ENCODE measurements at regions not wholly inside any gene's neighbourhood (a gene's known extent, or its start where the extent isn't known, plus 50 kb on each side); places are given as distances from the start of the nearest gene placed in this dataset.
A peak's percentile ranks its signal among the peaks of the same experiment; 100 is the strongest.
"Not testable (repeated sequence)": the region's sequence is repeated elsewhere in the genome, so short reads cannot be mapped to it uniquely, and the experiment has no call there.

- no peaks in the 10 kb centered on the region for H3K36me3 Mint-ChIP-seq (ENCODE audit: unreplicated experiment)
- no peak overlapping the region for H3K4me3 Mint-ChIP-seq (ENCODE audit: unreplicated experiment)
- peaks cover 3% of the 10 kb centered on the region for H3K27me3 Mint-ChIP-seq (ENCODE audit: unreplicated experiment)
- H3K4me1 Mint-ChIP-seq (ENCODE audit: low read depth, unreplicated experiment): no peaks in the 10 kb centered on the region
- no peak overlapping the region for H3K27ac Mint-ChIP-seq (ENCODE audit: unreplicated experiment)
- H3K9me3 Mint-ChIP-seq (ENCODE audit: unreplicated experiment): no peaks in the 10 kb centered on the region
- DNase-seq: no peak
- no peak for TF ChIP-seq CTCF (IDR thresholded peaks at IDR 0.05; ENCODE audit: partially characterized antibody, unreplicated experiment)
Measured at GRCh38 chr5:62780888-62781287, 202.3 kb downstream of the LRRC70 start.

GRCh38 chr5:62780230-62780629, 201.6 kb downstream of the LRRC70 start:
- H3K27me3 Mint-ChIP-seq (ENCODE audit: unreplicated experiment): peaks cover 3% of the 10 kb centered on the region
- H3K4me1 Mint-ChIP-seq (ENCODE audit: low read depth, unreplicated experiment): no peaks in the 10 kb centered on the region
- TF ChIP-seq CTCF (IDR thresholded peaks at IDR 0.05; ENCODE audit: partially characterized antibody, unreplicated experiment): no peak
- no peak overlapping the region for H3K4me3 Mint-ChIP-seq (ENCODE audit: unreplicated experiment)
- H3K36me3 Mint-ChIP-seq (ENCODE audit: unreplicated experiment): no peaks in the 10 kb centered on the region
- no peak for DNase-seq
- no peak overlapping the region for H3K27ac Mint-ChIP-seq (ENCODE audit: unreplicated experiment)
- H3K9me3 Mint-ChIP-seq (ENCODE audit: unreplicated experiment): no peaks in the 10 kb centered on the region

- no peak overlapping the region for H3K4me3 Mint-ChIP-seq (ENCODE audit: unreplicated experiment)
- H3K27me3 Mint-ChIP-seq (ENCODE audit: unreplicated experiment): peaks cover 2% of the 10 kb centered on the region
- H3K4me1 Mint-ChIP-seq (ENCODE audit: low read depth, unreplicated experiment): no peaks in the 10 kb centered on the region
- DNase-seq: no peak
- no peak overlapping the region for H3K27ac Mint-ChIP-seq (ENCODE audit: unreplicated experiment)
- H3K9me3 Mint-ChIP-seq (ENCODE audit: unreplicated experiment): no peaks in the 10 kb centered on the region
- H3K36me3 Mint-ChIP-seq (ENCODE audit: unreplicated experiment): no peaks in the 10 kb centered on the region
- TF ChIP-seq CTCF (IDR thresholded peaks at IDR 0.05; ENCODE audit: partially characterized antibody, unreplicated experiment): peak; percentile 67
Measured at GRCh38 chr5:62779010-62779422, 200.4 kb downstream of the LRRC70 start.

GRCh38 chr5:62778316-62779009, 199.8 kb downstream of the LRRC70 start:
- DNase-seq: no peak
- H3K36me3 Mint-ChIP-seq (ENCODE audit: unreplicated experiment): no peaks in the 10 kb centered on the region
- H3K27ac Mint-ChIP-seq (ENCODE audit: unreplicated experiment): no peak overlapping the region
- no peaks in the 10 kb centered on the region for H3K27me3 Mint-ChIP-seq (ENCODE audit: unreplicated experiment)
- H3K4me3 Mint-ChIP-seq (ENCODE audit: unreplicated experiment): no peak overlapping the region
- no peaks in the 10 kb centered on the region for H3K4me1 Mint-ChIP-seq (ENCODE audit: low read depth, unreplicated experiment)
- H3K9me3 Mint-ChIP-seq (ENCODE audit: unreplicated experiment): no peaks in the 10 kb centered on the region
- TF ChIP-seq CTCF (IDR thresholded peaks at IDR 0.05; ENCODE audit: partially characterized antibody, unreplicated experiment): no peak

- not testable (repeated sequence) for H3K27ac Mint-ChIP-seq (ENCODE audit: unreplicated experiment); H3K4me1 Mint-ChIP-seq (ENCODE audit: low read depth, unreplicated experiment); DNase-seq; H3K27me3 Mint-ChIP-seq (ENCODE audit: unreplicated experiment); H3K4me3 Mint-ChIP-seq (ENCODE audit: unreplicated experiment); H3K9me3 Mint-ChIP-seq (ENCODE audit: unreplicated experiment); H3K36me3 Mint-ChIP-seq (ENCODE audit: unreplicated experiment)
Measured at GRCh38 chr5:62777081-62777480, 198.5 kb downstream of the LRRC70 start.

- not testable (repeated sequence) for H3K4me1 Mint-ChIP-seq (ENCODE audit: low read depth, unreplicated experiment); DNase-seq; H3K4me3 Mint-ChIP-seq (ENCODE audit: unreplicated experiment); H3K9me3 Mint-ChIP-seq (ENCODE audit: unreplicated experiment); H3K27ac Mint-ChIP-seq (ENCODE audit: unreplicated experiment); H3K27me3 Mint-ChIP-seq (ENCODE audit: unreplicated experiment); H3K36me3 Mint-ChIP-seq (ENCODE audit: unreplicated experiment)
Measured at GRCh38 chr5:62776592-62776991, 198.0 kb downstream of the LRRC70 start.

Data from glutamatergic neuron (in vitro differentiated cells).